SKM-1 treated with dmso at 0.1 percent for 144 hours (cell line): ENCODE measurements at regions not wholly inside any gene's neighbourhood (a gene's known extent, or its start where the extent isn't known, plus 50 kb on each side); places are given as distances from the start of the nearest gene placed in this dataset.

Experiments used
- DNase-seq: peaks from one replicate; lab custom pipeline; 2025; ENCODE audit not compliant: unreplicated experiment; lab: John Stamatoyannopoulos, UW

- DNase-seq = no peak
These were observed 1192.2 kb downstream of the EFNB2 start for GRCh38 chr13:105343134-105343806.

GRCh38 chr13:105342281-105342820, 1193.1 kb downstream of the EFNB2 start:
- no peak for DNase-seq

GRCh38 chr13:105341758-105342157, 1193.7 kb downstream of the EFNB2 start:
- DNase-seq = no peak

GRCh38 chr13:105341256-105341655, 1194.2 kb downstream of the EFNB2 start:
- no peak for DNase-seq

- DNase-seq = no peak
These were observed 1195.3 kb downstream of the EFNB2 start for GRCh38 chr13:105340061-105340606.

- DNase-seq = no peak
These were observed 1196.7 kb downstream of the EFNB2 start for GRCh38 chr13:105338773-105339172.

- no peak for DNase-seq
These were observed 1197.5 kb downstream of the EFNB2 start for GRCh38 chr13:105338006-105338405.

- DNase-seq = no peak
These were observed 1198.5 kb downstream of the EFNB2 start for GRCh38 chr13:105336706-105337576.

- DNase-seq = no peak
These were observed 1201.3 kb downstream of the EFNB2 start for GRCh38 chr13:105334211-105334610.

GRCh38 chr13:105333416-105333815, 1202.0 kb downstream of the EFNB2 start:
- no peak for DNase-seq

- no peak for DNase-seq
These were observed 1206.1 kb downstream of the EFNB2 start for GRCh38 chr13:105329359-105329758.

GRCh38 chr13:105328212-105328611, 1207.2 kb downstream of the EFNB2 start:
- no peak for DNase-seq

GRCh38 chr13:105327581-105328126, 1207.8 kb downstream of the EFNB2 start:
- no peak for DNase-seq

- DNase-seq = no peak
These were observed 1215.6 kb downstream of the EFNB2 start for GRCh38 chr13:105319875-105320274.

- no peak for DNase-seq
These were observed 1218.7 kb downstream of the EFNB2 start for GRCh38 chr13:105316731-105317130.

GRCh38 chr13:105312906-105313305, 1222.6 kb downstream of the EFNB2 start:
- no peak for DNase-seq

GRCh38 chr13:105311094-105311493, 1224.4 kb downstream of the EFNB2 start:
- no peak for DNase-seq

GRCh38 chr13:105307776-105308175, 1227.7 kb downstream of the EFNB2 start:
- DNase-seq = no peak

GRCh38 chr13:105297839-105298238, 1237.6 kb downstream of the EFNB2 start:
- no peak for DNase-seq

- DNase-seq = no peak
These were observed 1243.5 kb downstream of the EFNB2 start for GRCh38 chr13:105291987-105292386.

- DNase-seq = no peak
These were observed 1244.9 kb downstream of the EFNB2 start for GRCh38 chr13:105290596-105290995.
